ENCODE measurements at regions not wholly inside any gene's neighbourhood (a gene's known extent, or its start where the extent isn't known, plus 50 kb on each side); places are given as distances from the start of the nearest gene placed in this dataset.

DNA sequence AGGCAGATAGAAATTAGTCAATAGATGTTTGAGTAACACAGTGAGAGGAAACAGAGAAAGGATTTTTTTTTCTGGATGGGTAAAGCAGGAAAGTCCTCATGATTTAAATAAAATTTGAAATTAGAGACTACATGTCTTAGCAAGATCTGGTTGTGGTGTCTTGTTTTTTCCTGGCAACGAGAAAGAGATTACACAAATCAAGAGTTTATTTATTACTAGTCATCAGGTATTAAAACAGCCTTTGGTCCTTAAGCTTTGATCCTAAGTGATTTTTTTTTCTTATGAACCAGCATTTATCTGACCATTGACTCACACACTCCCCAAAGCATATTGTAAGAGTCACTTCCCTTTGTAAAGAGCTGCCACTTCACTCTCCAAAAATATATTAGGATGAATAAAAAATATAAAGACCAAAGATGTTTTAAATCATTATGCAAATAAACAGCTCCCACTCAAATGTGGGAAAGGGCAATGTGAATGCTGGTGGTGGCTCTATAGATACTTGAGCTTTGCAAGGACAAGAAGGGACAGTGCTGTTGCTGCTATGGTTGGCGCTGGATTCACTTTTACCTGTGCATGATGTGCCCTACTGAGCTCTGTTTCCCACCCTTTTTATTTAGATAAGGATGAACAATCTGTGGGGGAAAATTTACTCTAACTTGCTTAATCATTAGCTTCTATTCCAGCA lies 1726.5 kb downstream of the MAT2B start:
- DNase-seq, result no peak

DNA sequence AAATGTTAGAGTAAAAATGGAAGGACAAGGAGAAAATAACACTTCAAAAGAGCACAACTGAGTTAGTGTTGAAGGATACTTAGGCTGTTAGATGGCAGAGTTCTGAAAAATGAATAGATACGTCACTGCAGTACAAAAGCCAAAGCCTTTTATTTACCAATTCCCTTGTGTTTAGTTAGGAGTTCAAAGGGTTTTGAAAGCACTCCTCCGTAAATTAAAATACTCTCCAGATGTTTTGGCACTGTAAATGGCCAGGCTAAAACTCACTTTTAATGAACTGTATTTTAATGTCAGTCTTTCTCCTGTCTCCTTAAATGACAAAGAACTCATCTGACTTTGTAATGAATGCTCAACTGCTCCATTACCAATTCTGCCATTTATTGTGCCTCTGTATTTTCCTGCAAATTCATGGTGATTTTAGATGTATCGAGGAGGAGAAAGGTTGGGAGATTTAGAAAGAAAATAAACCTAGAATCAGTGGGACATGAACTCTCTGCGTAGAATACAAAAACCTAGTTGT lies 1727.2 kb downstream of the MAT2B start:
- no peak for DNase-seq

DNA sequence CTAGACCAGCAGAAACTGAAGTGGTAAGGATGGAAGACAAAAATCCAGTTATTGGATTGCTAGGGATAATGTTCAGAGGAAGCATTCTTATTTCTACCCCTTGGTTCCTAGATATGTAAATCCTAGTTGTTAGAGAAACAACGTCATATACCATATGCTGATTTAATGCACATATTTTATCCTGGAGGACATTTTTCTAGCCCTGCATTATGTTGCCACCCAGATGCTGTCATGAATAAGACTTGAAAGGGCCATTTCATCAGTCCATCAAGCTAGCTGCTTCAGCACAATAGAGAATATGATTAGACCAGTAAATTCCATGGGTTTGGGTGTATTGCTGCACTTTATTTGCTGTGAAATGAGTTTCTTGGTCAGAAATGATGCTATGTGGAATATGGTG lies 1736.4 kb downstream of the MAT2B start:
- no peak for DNase-seq

DNA sequence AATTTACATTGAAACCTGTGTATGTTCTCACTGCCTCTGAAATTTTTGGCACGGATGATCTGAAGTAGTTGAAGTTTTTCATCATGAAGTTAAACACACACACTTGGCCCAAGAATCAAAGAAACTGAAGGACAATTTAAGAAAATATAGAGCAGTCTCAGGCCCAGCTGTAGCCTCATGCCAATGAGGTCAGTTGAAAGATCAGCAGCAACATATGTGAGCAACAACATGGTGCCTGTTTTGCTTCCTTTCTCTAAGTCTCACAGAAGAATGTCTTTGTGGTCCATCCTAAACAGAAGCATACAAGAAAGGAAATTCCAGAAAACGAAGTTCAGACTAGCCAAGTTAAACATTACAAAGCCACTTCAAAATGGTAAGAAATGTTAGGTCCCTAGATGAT lies 1737.2 kb downstream of the MAT2B start:
- DNase-seq, result no peak

DNA sequence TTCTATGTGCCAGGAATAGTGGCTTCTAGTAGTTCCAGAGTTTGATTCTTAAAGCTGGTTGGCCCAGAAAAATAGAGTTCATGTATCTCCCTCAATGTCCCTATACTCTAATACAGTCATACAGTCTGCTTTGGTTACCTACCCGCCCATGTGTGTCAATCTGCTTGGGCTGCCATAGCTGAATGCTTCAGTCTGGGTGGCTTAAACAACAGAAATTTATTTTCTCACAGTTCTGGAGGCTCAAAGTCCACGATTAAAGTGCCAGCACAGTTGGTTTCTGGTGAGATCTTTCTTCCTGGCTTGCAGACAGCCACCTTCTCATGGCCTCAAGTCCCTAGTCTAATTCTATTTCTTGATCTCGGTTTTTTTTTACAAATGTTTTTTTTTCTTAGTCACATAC lies 1739.0 kb downstream of the MAT2B start:
- DNase-seq, result no peak

DNA sequence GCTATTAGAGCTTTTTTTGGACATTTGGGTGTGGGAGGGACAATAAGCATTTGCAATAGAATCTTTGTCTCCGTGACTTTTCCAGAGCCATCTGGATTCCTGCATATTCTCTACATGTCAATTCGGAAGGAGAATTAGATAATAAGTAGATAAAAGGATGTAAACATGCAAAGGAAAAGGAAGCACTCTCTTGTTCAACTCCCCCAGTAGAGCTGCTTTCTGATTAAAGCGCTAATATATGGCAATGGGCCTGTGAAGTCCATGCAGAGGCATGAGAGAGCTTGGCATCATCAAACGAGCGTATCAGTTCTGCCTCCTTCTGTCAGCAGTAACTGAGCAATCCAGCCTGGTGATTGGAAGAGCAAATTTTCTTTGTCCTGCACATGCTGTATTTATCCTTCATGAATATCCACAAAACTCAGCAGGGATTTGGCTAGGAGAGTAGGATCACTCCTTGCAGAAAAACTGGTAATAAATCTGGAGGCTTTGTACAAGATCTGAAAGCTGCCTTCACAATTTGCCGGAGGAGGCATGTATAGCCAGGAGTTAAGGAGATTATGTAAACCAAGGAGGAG lies 1752.9 kb downstream of the MAT2B start:
- no peak for DNase-seq

DNA sequence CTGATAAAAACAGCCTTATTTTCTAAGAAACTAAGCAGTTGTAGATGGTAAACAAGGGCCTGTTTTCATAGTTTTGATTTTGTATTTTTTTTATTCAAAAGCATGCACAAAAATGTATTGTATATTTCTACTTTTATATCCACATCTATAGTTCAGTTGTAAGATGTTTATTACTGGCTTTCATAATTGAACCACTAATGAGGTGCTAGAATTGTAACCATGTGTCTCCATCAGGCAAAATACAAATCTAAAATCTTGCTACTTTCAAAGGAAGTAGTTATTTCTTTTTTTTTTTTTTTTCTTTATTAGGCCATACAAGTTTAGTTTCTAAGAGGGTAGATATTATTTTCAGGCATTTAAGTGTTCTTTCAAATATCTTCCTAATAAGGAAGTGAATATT lies 1755.0 kb downstream of the MAT2B start:
- no peak for DNase-seq

DNA sequence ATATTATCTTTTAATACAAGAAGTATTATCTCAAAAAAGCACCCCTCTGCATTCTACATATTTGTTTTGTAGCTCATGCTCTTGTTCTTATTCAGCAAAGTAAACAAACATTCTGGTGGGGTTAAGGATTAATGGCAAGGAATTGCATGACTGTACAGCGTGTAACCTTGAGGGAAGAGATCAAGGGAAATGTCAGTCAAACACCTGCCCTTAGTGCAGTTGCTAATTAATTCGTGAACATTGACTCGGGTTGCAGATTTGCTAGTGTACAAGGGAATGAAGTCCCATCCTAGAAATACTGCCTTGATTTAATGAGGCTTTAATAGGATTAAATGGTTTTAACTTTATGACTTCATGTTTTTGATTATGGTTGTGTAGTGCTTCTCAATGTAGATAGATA lies 1758.1 kb downstream of the MAT2B start:
- no peak for DNase-seq

DNA sequence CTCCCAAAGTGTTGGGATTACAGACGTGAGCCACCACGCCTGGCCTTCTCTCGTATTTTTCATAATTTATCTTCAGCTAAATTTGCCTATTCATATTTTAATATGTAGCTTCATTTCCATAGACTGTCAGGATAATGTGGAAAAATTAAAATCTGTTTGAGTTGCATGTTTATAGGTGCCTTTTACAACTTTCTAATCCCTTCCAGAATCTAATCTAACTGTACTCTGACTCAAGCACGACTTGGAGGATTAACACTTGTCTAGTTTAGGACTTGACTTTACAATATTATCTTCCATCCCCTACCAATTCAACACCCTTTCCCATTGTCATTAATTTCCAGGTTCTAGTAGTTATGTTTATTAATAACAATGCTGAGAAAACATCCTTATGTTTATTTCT lies 1761.5 kb downstream of the MAT2B start:
- DNase-seq, result no peak

DNA sequence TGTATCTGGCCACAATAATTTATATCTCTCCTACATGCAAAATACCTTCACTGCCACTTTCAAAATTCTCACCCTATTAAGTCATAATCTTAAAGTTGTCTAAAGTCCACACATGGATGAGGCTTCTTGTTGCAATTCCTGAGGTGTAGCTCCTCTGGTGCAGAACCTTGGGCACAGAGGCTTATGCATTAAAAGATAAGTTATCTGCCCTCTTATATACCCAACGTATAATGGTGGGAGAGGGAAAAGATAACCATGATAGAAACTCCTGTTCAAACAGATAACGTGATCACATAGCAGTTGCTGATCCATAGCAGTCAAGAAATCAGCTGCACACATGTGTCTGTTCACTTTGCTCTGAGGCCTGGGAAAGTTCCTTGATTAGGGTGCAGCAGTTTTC lies 1767.0 kb downstream of the MAT2B start:
- no peak for DNase-seq

DNA sequence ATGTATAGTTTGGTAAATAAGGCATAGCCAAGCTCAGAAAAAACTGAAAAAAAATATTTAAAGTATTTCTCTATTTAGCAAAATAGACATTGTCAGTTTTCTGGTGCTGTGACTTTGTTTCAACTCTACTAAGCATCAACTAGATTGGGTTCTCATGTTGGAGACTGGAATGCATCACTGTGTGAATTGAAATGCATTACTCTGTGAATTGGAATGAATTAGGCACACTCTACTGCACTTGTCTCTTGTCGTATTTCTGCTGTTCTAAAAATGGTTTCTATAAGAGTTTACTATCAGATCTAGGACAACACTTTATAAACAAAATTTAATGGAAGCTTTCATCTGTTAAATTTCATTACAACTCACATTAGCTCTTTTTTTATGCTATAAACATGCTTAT lies 1772.2 kb downstream of the MAT2B start:
- DNase-seq, result no peak

DNA sequence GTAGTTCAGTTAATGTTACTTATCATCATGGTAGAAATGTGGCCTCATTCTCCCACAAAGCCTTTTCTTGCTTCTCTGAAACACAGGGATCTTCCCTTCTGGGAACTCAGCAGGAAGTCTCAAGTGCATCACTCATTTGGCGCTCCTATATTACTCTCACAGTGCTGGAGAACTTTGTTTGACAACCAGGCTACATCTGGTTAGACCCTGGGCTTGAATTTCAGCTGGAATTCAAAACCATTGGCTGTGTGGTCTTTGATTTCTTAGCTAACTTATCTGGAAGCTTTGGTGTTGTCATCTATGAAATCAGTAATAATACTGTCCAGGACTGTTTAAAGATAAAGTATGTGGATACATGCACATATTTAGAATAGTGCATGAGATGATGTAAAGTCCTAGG lies 1777.1 kb downstream of the MAT2B start:
- no peak for DNase-seq

DNA sequence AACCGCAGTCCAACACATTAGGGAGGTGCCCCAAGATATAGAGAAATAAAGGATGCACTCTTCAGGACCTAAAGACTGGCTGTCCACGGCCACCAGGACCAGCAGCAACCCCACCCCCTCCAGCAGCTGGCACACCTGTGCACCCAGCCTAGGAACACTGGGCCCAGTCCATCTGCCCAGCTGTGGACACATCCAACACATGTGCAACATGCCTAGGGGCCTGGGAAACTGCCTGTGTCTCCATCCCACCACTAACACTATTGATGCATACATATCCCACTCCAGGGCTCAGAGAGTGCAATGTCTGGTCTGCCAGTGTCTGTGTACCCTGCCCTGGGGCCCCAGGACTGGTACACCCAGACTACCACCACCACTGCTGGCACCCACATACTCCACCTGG lies 1781.3 kb downstream of the MAT2B start:
- no peak for DNase-seq

DNA sequence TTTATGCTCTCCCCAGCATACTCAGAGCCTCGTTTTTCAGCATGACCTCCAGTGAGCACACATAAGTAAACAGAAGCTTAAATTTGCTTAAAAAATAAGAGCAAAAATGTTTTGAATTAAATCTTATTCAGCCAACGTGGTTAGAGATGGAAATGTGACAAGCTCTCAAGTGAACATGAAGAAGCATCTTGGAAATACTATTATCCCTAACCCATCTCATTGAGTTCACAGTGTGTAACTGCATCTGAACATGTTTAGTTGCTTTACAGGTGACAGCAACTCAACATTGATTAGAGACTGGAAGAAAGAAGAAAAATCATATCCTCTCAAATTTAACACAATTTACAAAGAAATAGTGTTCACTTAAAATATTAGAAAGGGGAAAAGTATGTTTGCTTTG lies 1785.1 kb downstream of the MAT2B start:
- no peak for DNase-seq

DNA sequence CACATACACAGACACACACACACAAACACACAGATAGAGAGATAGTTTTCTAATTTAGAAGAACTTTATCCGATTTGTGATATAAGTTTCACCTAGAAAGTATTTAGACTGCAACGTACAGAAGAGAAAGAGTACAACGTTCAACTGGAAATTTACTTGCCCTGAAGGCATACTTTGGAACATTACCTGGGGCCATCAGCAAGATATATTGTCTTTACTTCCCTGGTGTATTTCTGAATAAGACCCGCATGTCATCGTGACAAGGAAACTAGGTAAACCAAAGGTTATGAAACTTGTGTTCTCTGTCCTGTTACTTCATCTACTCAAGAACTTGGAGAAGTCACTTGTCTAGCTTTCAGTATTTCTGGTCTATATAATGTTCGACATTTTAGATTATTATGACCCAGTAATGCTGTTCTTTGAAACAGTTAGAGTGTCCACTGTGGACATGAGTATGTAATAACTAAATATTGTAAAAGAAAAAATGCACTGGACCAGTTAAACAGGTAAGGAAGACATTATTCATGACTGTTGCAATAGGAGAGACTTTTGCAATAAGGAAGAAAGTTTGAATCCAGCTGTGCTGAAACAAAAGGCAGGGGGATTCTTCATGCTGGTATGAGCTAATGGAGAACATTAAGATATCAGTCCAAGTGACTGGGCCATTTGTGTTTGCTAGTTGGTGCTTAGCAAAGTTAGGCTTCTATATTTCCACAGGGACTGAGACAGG lies 1791.1 kb downstream of the MAT2B start:
- no peak for DNase-seq

DNA sequence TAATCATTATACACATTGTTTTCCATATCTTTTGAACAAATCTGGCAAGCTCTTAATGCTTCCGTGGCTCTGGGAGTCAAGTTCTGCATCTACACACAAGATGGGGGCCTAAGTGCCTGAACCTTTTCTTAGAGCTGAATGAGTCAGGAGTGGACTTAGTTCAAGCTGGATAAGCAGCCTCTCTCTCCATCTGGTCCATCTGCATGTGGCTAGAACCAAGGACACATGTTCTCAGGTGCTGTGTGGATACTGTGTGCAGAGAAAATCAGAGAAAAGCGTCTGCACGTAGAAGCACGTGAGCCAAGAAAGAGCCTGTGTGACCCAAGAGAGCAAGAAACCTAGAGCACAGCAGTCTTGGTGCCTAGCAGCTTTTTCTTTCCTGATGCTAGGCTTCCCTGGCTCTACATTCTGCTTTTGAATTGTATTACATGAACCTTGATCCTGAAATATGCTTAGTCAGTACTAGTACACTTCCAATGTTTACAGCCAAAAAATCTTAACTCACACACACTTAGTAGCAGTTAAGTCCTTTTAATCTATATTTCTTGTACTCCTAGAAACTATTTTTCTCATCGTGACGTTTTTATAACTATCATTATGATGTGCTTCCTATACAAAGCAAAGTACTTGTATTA lies 1798.9 kb downstream of the MAT2B start:
- DNase-seq, result no peak

DNA sequence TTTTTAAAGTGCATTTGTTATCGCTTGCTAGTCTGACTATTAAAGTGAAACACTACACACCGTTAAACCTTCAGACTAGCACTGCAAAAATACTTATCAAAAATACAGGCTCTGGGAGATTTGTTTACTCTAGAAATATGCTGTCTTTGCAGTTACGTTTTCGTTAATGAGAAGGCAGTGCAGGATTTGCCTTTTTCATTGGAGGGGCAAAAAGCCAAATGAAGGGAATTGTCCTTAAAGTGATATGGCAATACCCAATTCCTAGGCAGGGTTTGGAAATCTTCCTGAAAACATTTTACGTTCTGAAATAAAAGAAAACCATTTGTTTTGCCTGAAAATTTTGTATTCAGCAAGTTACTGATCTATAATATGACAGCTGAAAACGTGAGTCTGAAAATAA lies 1800.2 kb downstream of the MAT2B start:
- DNase-seq, result no peak

DNA sequence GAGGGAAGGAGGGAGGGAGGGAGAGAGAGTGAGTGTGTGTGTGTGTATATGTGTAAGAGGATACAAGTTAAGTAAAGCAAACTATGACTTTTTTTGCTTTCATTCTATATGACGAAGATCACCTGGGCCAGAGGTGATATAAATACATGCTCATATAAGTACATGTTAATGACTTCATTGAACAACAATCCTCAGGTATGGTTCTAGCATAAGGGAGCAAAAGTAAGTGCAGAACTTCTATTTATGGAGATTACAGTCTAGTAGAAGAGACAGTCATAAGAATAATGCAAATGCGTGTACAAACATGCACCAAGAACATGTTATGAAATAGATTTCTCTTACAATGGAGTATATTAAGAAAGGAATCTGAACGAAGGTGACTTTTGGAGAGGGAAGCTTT lies 1804.0 kb downstream of the MAT2B start:
- no peak for DNase-seq

DNA sequence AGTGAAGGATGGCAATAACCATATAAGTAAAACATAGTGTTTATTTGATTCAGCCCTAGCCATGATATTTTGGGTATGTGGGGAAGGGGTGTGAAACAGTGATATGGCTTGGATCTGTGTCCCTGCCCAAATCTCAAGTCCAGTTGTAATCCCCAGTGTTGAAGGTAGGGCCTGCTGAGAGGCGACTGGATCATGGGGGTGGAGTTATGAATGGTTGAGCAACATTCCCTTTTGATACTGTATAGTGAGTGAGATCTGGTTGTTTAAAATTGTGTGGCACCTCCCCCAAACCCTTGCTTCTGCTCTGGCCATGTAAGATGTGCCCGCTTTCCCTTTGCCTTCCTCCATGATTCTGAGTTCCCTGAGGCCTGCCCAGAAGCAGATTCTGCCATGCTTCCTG lies 1804.6 kb downstream of the MAT2B start:
- no peak for DNase-seq

DNA sequence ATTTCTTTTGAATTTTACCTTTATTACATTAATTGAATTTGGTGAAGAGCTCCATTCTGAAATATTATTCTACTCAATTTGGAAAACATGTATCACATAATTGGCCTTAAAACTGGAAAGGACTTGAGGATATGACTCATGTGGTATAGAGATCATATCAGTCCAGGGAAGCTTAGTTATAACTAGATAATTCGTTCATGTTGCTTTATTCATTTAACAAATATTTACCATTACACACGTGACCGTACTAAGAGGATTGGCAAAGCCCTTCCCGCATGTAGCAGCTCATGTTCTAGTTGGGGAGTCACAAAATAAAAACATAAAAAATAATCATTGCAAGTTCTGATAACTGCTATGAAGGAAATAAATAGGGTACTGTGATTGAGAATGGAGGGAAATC lies 1816.5 kb downstream of the MAT2B start:
- DNase-seq, result no peak

DNA sequence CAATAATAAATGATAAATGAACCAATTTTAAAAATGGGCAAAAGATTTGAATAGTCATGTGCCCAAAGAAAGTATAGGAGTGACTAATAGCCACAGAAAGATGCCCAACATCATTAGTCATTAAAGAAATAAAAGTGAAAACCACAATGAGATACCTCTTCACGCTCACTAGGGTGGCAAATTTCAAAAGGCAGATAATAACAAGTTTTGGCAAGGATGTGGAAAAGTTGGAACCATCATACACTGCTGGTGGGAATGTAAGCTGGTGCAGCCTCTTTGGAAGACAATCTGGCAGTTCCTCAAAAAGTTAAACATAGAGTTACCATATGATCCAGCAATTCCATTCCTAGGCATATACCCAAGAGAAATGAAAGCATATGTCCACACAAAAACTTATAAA lies 1819.8 kb downstream of the MAT2B start:
- no peak for DNase-seq

DNA sequence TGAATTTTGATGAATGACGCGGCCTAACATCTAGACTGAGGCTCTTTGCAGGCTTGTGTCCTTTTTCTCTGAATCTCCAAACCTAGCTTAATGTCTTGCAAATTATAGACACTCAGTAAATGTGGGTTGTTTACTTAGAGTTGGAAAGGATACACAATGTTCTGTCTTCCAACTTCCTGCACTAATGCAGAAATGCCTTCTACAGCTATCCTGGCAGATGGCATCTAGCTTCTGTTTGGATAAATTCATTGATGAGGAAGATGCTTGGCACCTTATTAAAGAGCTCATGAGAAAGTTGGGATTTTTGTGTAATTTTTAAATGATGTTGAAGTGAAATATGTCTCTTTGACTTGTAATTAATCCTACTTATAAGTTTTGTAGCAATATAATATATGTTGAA lies 1822.2 kb downstream of the MAT2B start:
- DNase-seq, result no peak

DNA sequence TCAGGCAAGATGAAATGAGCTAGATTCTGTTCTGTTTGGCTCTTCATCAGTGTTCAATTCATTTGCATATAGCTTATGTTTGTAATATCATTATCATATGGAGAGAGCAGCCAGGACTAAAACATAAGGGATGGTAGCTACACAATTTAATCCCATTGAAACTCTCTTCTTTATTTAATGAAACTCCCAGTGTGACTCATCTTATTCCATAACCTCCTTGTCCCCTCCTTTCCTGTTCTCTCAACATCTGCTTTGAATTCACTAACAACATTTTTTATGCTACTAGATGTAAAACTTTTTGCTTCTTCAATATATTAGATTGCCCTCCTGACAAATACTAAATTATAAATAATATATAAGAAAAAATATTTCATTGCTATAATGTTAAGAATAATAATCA lies 1823.4 kb downstream of the MAT2B start:
- no peak for DNase-seq

DNA sequence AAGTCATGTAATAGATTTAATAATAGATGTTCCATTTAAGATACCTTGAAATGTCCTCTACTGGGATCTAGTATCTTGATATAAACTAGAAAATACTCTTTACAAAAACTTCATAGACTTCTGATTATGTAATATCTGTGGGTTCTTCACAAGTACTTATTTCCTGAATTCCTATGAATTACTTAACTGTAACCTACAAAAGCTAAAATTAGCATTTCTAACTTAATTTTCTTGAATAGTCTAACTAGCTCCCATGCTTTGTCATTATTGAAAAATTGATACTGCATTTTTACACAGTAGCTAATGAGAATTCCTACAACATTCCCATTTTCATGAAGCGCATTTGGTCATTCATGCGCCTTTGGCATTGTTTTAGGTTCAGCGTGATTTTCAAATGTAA lies 1828.2 kb downstream of the MAT2B start:
- no peak for DNase-seq
